OCI-LY3 (cell line): ENCODE measurements at regions not wholly inside any gene's neighbourhood (a gene's known extent, or its start where the extent isn't known, plus 50 kb on each side); places are given as distances from the start of the nearest gene placed in this dataset.

Source experiments
- H2AFZ ChIP-seq: fragments of 200-600, 300-600 bp; shearing (Covaris generic); 2 replicates; pipeline ENCODE4 v1.6.0; 2014; ENCODE audit warnings: antibody characterized with exemption, low read depth, low read length
- H3K27ac ChIP-seq: fragments of 200-600, 300-600 bp; sonication (generic); 2 replicates; pipeline ENCODE4 v1.5.1; 2014; ENCODE audit warnings: mild to moderate bottlenecking, low read length, moderate library complexity, mixed read lengths
- H3K27me3 ChIP-seq: fragments of 200-600, 300-600 bp; sonication (generic); 2 replicates; pipeline ENCODE4 v1.6.1; 2014; ENCODE audit warnings: low read depth, low read length, mixed read lengths
- H3K36me3 ChIP-seq: fragments of 200-600, 300-600 bp; sonication (generic); replicated peaks from 2 replicates; pipeline ENCODE3; 2014; ENCODE audit warnings: low read depth, low read length, mixed read lengths
- H3K4me1 ChIP-seq: fragments of 300-600, 200-600 bp; sonication (generic); 2 replicates; pipeline ENCODE4 v1.6.1; 2014; ENCODE audit warnings: low read length, mixed read lengths
- H3K4me2 ChIP-seq: fragments of 200-600, 300-600 bp; sonication (generic); 2 replicates; pipeline ENCODE4 v1.6.1; 2014; ENCODE audit warnings: low read length, mixed read lengths
- H3K4me3 ChIP-seq: fragments of 300-600, 200-600 bp; sonication (generic); 2 replicates; pipeline ENCODE4 v1.5.1; 2014; ENCODE audit warnings: antibody characterized with exemption, mild to moderate bottlenecking, low read length, moderate library complexity
- H3K79me2 ChIP-seq: fragments of 300-600, 200-600 bp; shearing (Covaris generic); 2 replicates; pipeline ENCODE4 v1.6.1; 2014; ENCODE audit warnings: mild to moderate bottlenecking, low read length, mixed read lengths
- H3K9ac ChIP-seq: fragments of 300-600, 200-600 bp; shearing (Covaris generic); 2 replicates; pipeline ENCODE4 v1.6.0; 2014; ENCODE audit warnings: mild to moderate bottlenecking, low read length, moderate library complexity
- H3K9me3 ChIP-seq: fragments of 200-600, 300-600 bp; shearing (Covaris generic); 2 replicates; pipeline ENCODE4 v1.6.1; 2014; ENCODE audit warnings: low read length, mixed read lengths; ENCODE audit not compliant: insufficient read depth
- H4K20me1 ChIP-seq: fragments of 200-600, 300-600 bp; sonication (generic); 2 replicates; pipeline ENCODE4 v1.6.1; 2016; ENCODE audit warnings: low read length, mixed read lengths; ENCODE audit not compliant: insufficient read depth
- CTCF ChIP-seq: fragments of 200-600, 300-600 bp; sonication (generic); IDR thresholded peaks from 2 replicates; pipeline ENCODE4 v1.5.1; 2014; ENCODE audit warnings: antibody characterized with exemption, low read length, low read depth
- EZH2phosphoT487 ChIP-seq: fragments of 200-600 bp; shearing (Covaris generic); IDR thresholded peaks from 2 replicates; pipeline ENCODE4 v1.6.1; 2018; ENCODE audit warnings: antibody characterized with exemption, mixed run types, low read depth

GRCh38 chr20:7392542-7393206 is 547.6 kb downstream of the HAO1 start:
- H4K20me1 ChIP-seq, result no peaks in the 10 kb centered on the region
- H3K36me3 ChIP-seq, result no peaks in the 10 kb centered on the region
- no peak overlapping the region for H2AFZ ChIP-seq
- no peak overlapping the region for H3K4me3 ChIP-seq
- no peak overlapping the region for H3K9ac ChIP-seq
- H3K27me3 ChIP-seq, result no peaks in the 10 kb centered on the region
- TF ChIP-seq CTCF (no peak), EZH2phosphoT487 (no peak)
- no peaks in the 10 kb centered on the region for H3K4me1 ChIP-seq
- no peaks in the 10 kb centered on the region for H3K79me2 ChIP-seq
- no peak overlapping the region for H3K4me2 ChIP-seq
- no peak overlapping the region for H3K27ac ChIP-seq
- H3K9me3 ChIP-seq, result no peaks in the 10 kb centered on the region

- H4K20me1 ChIP-seq, result no peaks in the 10 kb centered on the region
- TF ChIP-seq EZH2phosphoT487 (no peak), CTCF (no peak)
- no peaks in the 10 kb centered on the region for H3K27me3 ChIP-seq
- no peaks in the 10 kb centered on the region for H3K36me3 ChIP-seq
- H3K4me3 ChIP-seq, result no peak overlapping the region
- no peak overlapping the region for H3K27ac ChIP-seq
- H3K4me1 ChIP-seq, result no peaks in the 10 kb centered on the region
- no peaks in the 10 kb centered on the region for H3K9me3 ChIP-seq
- no peaks in the 10 kb centered on the region for H3K79me2 ChIP-seq
- no peak overlapping the region for H3K9ac ChIP-seq
- no peak overlapping the region for H3K4me2 ChIP-seq
- no peak overlapping the region for H2AFZ ChIP-seq
These were observed 541.1 kb downstream of the HAO1 start for GRCh38 chr20:7399114-7399513.

- Histone ChIP-seq H3K4me1 (no peaks in the 10 kb centered on the region), H3K27ac (no peak overlapping the region), H3K4me2 (no peak overlapping the region), H3K27me3 (no peaks in the 10 kb centered on the region), H3K79me2 (no peaks in the 10 kb centered on the region), H3K4me3 (no peak overlapping the region), H4K20me1 (no peaks in the 10 kb centered on the region), H2AFZ (no peak overlapping the region), H3K36me3 (no peaks in the 10 kb centered on the region), H3K9ac (no peak overlapping the region), H3K9me3 (no peaks in the 10 kb centered on the region)
- no peak for TF ChIP-seq CTCF
- no peak for TF ChIP-seq EZH2phosphoT487
These were observed 540.7 kb downstream of the HAO1 start for GRCh38 chr20:7399575-7399974.

GRCh38 chr20:7406671-7407070 is 533.6 kb downstream of the HAO1 start:
- Histone ChIP-seq H3K79me2 (no peaks in the 10 kb centered on the region), H3K27me3 (no peaks in the 10 kb centered on the region), H3K4me2 (no peak overlapping the region), H3K9me3 (no peaks in the 10 kb centered on the region), H2AFZ (no peak overlapping the region), H4K20me1 (no peaks in the 10 kb centered on the region), H3K27ac (no peak overlapping the region), H3K4me3 (no peak overlapping the region), H3K9ac (no peak overlapping the region), H3K36me3 (no peaks in the 10 kb centered on the region), H3K4me1 (no peaks in the 10 kb centered on the region)
- TF ChIP-seq EZH2phosphoT487, result no peak
- no peak for TF ChIP-seq CTCF
